Trophoblast cell (in vitro differentiated cells and primary cell): ENCODE measurements at regions not wholly inside any gene's neighbourhood (a gene's known extent, or its start where the extent isn't known, plus 50 kb on each side); places are given as distances from the start of the nearest gene placed in this dataset.

ENCODE experiments used
- DNase-seq, 2 donors: peaks; one replicate each; pipeline ENCODE4 v3.0.0-alpha.2; 2016
- H2AFZ ChIP-seq: 2 replicates; pipeline ENCODE4 v1.6.1; 2013; ENCODE audit warnings: low read length, moderate library complexity, mild to moderate bottlenecking; ENCODE audit not compliant: insufficient read depth, poor library complexity
- H2AK5ac ChIP-seq: 2 replicates; pipeline ENCODE4 v1.6.1; 2013; ENCODE audit warnings: mild to moderate bottlenecking, low read length
- H2BK120ac ChIP-seq: 2 replicates; pipeline ENCODE4 v1.6.1; 2013; ENCODE audit warnings: low read length, mild to moderate bottlenecking, moderate library complexity; ENCODE audit not compliant: insufficient read depth, poor library complexity
- H2BK12ac ChIP-seq: 2 replicates; pipeline ENCODE4 v1.6.1; 2013; ENCODE audit warnings: mild to moderate bottlenecking, low read length, moderate library complexity
- H2BK5ac ChIP-seq: 2 replicates; pipeline ENCODE4 v1.6.1; 2013; ENCODE audit warnings: low read length, low read depth, moderate library complexity, mild to moderate bottlenecking; ENCODE audit not compliant: poor library complexity
- H3K14ac ChIP-seq: 2 replicates; pipeline ENCODE4 v1.6.1; 2013; ENCODE audit warnings: mild to moderate bottlenecking, low read length
- H3K18ac ChIP-seq: 2 replicates; pipeline ENCODE4 v1.6.1; 2013; ENCODE audit warnings: mild to moderate bottlenecking, low read length
- H3K23ac ChIP-seq: 2 replicates; pipeline ENCODE4 v1.6.1; 2013; ENCODE audit warnings: low read length
- H3K27ac ChIP-seq: 2 replicates; pipeline ENCODE4 v1.5.1; 2013; ENCODE audit warnings: low read depth, mild to moderate bottlenecking, inconsistent platforms, low read length, moderate library complexity
- H3K27me3 ChIP-seq: 2 replicates; pipeline ENCODE4 v1.6.1; 2013; ENCODE audit warnings: inconsistent platforms, mild to moderate bottlenecking, low read length, moderate library complexity; ENCODE audit not compliant: insufficient read depth
- H3K36me3 ChIP-seq, 2 experiments: 1 replicate in 1 of 2; 2 replicates in 1 of 2; pipeline ENCODE4 v1.6.1; 2013; ENCODE audit warnings: low read length in 2 of 2, mild to moderate bottlenecking in 2 of 2, moderate library complexity in 1 of 2; ENCODE audit not compliant: insufficient read depth in 2 of 2, control insufficient read depth in 1 of 2
- H3K4ac ChIP-seq: 2 replicates; pipeline ENCODE4 v1.6.1; 2013; ENCODE audit warnings: low read depth, mild to moderate bottlenecking, low read length, moderate library complexity
- H3K4me1 ChIP-seq, 2 experiments: 1 replicate in 1 of 2; 2 replicates in 1 of 2; pipeline ENCODE4 v1.6.1; 2013; ENCODE audit warnings: low read length in 2 of 2, mild to moderate bottlenecking in 2 of 2, moderate library complexity in 1 of 2; ENCODE audit not compliant: insufficient read depth in 2 of 2, control insufficient read depth in 1 of 2
- H3K4me2 ChIP-seq: 2 replicates; pipeline ENCODE4 v1.6.1; 2013; ENCODE audit warnings: inconsistent platforms, mild to moderate bottlenecking, low read length, moderate library complexity
- H3K4me3 ChIP-seq: 2 replicates; pipeline ENCODE4 v1.5.1; 2013; ENCODE audit warnings: mild to moderate bottlenecking, low read depth, low read length, inconsistent platforms
- H3K79me1 ChIP-seq: one replicate; pipeline ENCODE4 v1.6.1; 2013; ENCODE audit warnings: low read length
- H3K79me2 ChIP-seq: 2 replicates; pipeline ENCODE4 v1.6.1; 2013; ENCODE audit warnings: low read length, mild to moderate bottlenecking; ENCODE audit not compliant: control insufficient read depth, insufficient read depth, poor library complexity
- H3K9ac ChIP-seq: 2 replicates; pipeline ENCODE4 v1.6.1; 2013; ENCODE audit warnings: mild to moderate bottlenecking, low read length
- H3K9me3 ChIP-seq: 2 replicates; pipeline ENCODE4 v1.6.1; 2013; ENCODE audit warnings: low read depth, mild to moderate bottlenecking, control low read depth, inconsistent platforms, low read length; ENCODE audit not compliant: insufficient read depth
- H4K12ac ChIP-seq: 2 replicates; pipeline ENCODE4 v1.6.1; 2013; ENCODE audit warnings: low read depth, mild to moderate bottlenecking, low read length, moderate library complexity
- H4K8ac ChIP-seq: 2 replicates; pipeline ENCODE4 v1.6.1; 2013; ENCODE audit warnings: low read depth, mild to moderate bottlenecking, low read length, moderate library complexity
- H4K91ac ChIP-seq: one replicate; pipeline ENCODE4 v1.6.1; 2013; ENCODE audit warnings: low read depth, mild to moderate bottlenecking, low read length, moderate library complexity
- WGBS: extraction: QIAGEN DNeasy Blood & Tissue Kit; methylation state at CpG from one replicate; pipeline ENCODE4 v1.1.7; 2013; ENCODE audit warnings: missing lambda C conversion rate; ENCODE audit not compliant: insufficient read length, insufficient coverage; ENCODE audit errors: extremely low coverage; 5-methylcytosine and 5-hydroxymethylcytosine counted together

DNA sequence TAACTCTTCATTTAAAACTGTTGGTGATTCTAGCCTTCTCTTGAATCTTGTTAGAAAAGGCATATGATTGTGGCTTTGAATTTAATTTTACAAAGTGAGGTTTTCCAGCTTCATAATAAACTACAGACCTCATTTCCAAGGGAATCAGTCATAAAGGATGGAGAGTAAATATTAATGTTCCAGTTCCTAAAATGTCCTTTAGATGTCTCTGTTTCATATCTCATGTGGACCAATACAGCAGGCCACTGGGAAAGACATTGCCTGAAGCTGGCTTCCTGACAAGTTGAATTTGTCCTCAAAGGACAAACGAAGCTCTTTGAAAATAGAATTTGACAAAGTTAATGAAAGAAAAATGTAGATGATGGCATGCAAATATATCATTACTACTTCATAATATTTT, 125.4 kb downstream of the ZNF330 start:
- H3K4me2 ChIP-seq = no peak overlapping the region
- H3K79me2 ChIP-seq = no peaks in the 10 kb centered on the region
- no peak overlapping the region for H3K4me3 ChIP-seq
- H4K8ac ChIP-seq = no peak overlapping the region
- H2AFZ ChIP-seq = no peak overlapping the region
- WGBS = no CpG with 5 or more reads among the region's 1 CpG
- H3K27me3 ChIP-seq = no peaks in the 10 kb centered on the region
- H3K23ac ChIP-seq = no peak overlapping the region
- H3K79me1 ChIP-seq = no peaks in the 10 kb centered on the region
- DNase-seq = peak in 1 of 2 donors; percentile 56
- no peak overlapping the region for H2BK12ac ChIP-seq
- H3K4me1 ChIP-seq = peaks cover 2 to 5% of the 10 kb centered on the region in 2 experiments
- no peaks in the 10 kb centered on the region for H3K36me3 ChIP-seq
- no peak overlapping the region for H3K27ac ChIP-seq
- no peak overlapping the region for H3K4ac ChIP-seq
- no peak overlapping the region for H3K18ac ChIP-seq
- H3K9ac ChIP-seq = no peak overlapping the region
- H3K9me3 ChIP-seq = no peaks in the 10 kb centered on the region
- no peak overlapping the region for H2BK5ac ChIP-seq
- H3K14ac ChIP-seq = no peak overlapping the region
- H4K91ac ChIP-seq = no peak overlapping the region
- H4K12ac ChIP-seq = no peak overlapping the region
- H2BK120ac ChIP-seq = no peak overlapping the region
- H2AK5ac ChIP-seq = no peak overlapping the region

DNA sequence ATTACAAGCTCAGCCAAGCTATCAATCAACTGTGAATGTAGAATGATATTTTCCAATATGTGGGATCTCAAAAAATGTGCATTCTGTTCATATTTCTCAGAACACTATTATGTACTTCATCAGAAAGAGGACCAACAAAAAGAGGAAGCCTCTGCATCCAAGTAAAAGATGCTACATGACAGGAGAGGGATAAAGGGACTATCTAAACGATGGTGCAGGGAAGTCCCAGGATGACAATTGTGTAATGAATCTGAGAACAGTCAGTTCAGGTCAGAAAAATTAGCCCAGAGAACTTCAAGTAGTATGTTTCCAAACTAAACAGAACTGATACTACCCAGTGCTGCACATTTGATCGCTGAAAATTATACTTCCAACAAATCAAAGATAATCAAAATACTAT, 127.0 kb downstream of the ZNF330 start:
- DNase-seq = no peak
- Histone ChIP-seq H2AFZ (no peak overlapping the region), H3K4me2 (no peak overlapping the region), H3K36me3 (no peaks in the 10 kb centered on the region), H3K4ac (no peak overlapping the region), H4K12ac (no peak overlapping the region), H3K4me1 (peaks cover 2 to 5% of the 10 kb centered on the region in 2 experiments), H3K23ac (no peak overlapping the region), H2BK12ac (no peak overlapping the region), H4K91ac (no peak overlapping the region), H2AK5ac (no peak overlapping the region), H4K8ac (no peak overlapping the region), H3K14ac (no peak overlapping the region), H3K9me3 (no peaks in the 10 kb centered on the region), H3K27ac (no peak overlapping the region), H3K27me3 (no peaks in the 10 kb centered on the region), H3K79me1 (no peaks in the 10 kb centered on the region), H2BK120ac (no peak overlapping the region), H3K4me3 (no peak overlapping the region), H3K9ac (no peak overlapping the region), H3K79me2 (no peaks in the 10 kb centered on the region), H3K18ac (no peak overlapping the region), H2BK5ac (no peak overlapping the region)
- no CpG with 5 or more reads among the region's 2 CpGs for WGBS

DNA sequence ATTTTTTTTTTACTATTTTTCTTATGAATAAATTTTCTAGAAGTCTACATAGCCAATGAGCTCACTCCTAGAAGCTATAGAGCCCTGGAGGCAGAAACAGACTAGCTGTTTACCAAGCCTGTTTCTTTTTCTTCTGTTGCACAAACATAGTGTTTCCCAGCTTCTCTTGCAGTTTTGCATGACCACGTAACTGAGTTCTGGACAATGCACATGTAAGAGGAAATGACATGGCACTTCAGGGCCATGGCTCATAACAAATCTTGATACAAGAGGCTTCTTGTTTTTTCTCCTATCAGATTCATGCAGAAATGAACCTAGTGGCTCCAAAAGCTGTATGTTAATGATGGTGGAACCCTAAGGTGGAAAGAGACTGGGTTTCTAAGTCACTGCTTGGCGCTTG, 127.4 kb downstream of the ZNF330 start:
- H3K36me3 ChIP-seq = no peaks in the 10 kb centered on the region
- no peak overlapping the region for H2AK5ac ChIP-seq
- H4K91ac ChIP-seq = no peak overlapping the region
- H3K27me3 ChIP-seq = no peaks in the 10 kb centered on the region
- no peak overlapping the region for H2BK12ac ChIP-seq
- no peak overlapping the region for H3K14ac ChIP-seq
- no peak overlapping the region for H3K23ac ChIP-seq
- no peak overlapping the region for H2BK5ac ChIP-seq
- H3K9ac ChIP-seq = no peak overlapping the region
- H3K27ac ChIP-seq = no peak overlapping the region
- no peak overlapping the region for H4K12ac ChIP-seq
- H3K79me1 ChIP-seq = no peaks in the 10 kb centered on the region
- no peak overlapping the region for H3K4me3 ChIP-seq
- no peak overlapping the region for H3K18ac ChIP-seq
- no peaks in the 10 kb centered on the region for H3K79me2 ChIP-seq
- no peak overlapping the region for H3K4me2 ChIP-seq
- H3K4ac ChIP-seq = no peak overlapping the region
- H2AFZ ChIP-seq = no peak overlapping the region
- whole genome bisulfite sequencing = no CpG with 5 or more reads among the region's 2 CpGs
- no peak overlapping the region for H4K8ac ChIP-seq
- no peaks in the 10 kb centered on the region for H3K9me3 ChIP-seq
- no peak overlapping the region for H2BK120ac ChIP-seq
- H3K4me1 ChIP-seq = peaks cover 2 to 5% of the 10 kb centered on the region in 2 experiments
- no peak for DNase-seq

DNA sequence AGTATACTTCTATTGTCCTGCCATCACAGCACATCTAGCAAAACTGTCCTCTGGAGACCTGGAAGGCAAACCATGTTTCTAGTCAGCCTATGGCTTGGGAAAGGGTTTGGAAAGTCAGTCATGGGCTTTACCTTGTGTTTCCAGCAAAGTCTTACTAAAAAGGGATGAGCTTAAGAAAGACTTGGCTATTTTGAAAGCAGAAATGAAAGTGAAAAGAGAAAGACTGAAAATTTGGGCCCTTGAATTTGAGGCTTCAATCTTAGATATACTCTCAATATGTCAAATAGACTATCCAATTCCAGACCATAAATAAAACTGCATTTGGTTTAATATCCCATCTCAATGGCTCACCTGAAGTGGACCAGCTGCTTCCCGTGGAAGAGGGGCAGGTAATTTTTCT, 127.9 kb downstream of the ZNF330 start:
- H2AK5ac ChIP-seq = no peak overlapping the region
- H2BK12ac ChIP-seq = no peak overlapping the region
- H4K8ac ChIP-seq = no peak overlapping the region
- H2AFZ ChIP-seq = no peak overlapping the region
- WGBS = no CpG with 5 or more reads among the region's 1 CpG
- H3K4me3 ChIP-seq = no peak overlapping the region
- H3K27me3 ChIP-seq = no peaks in the 10 kb centered on the region
- no peak overlapping the region for H3K4ac ChIP-seq
- no peak overlapping the region for H3K27ac ChIP-seq
- H3K4me1 ChIP-seq = peaks cover 2 to 5% of the 10 kb centered on the region in 2 experiments
- H3K18ac ChIP-seq = no peak overlapping the region
- H4K91ac ChIP-seq = no peak overlapping the region
- no peak overlapping the region for H4K12ac ChIP-seq
- H3K4me2 ChIP-seq = no peak overlapping the region
- no peak overlapping the region for H3K14ac ChIP-seq
- H3K36me3 ChIP-seq = no peaks in the 10 kb centered on the region
- no peak overlapping the region for H3K9ac ChIP-seq
- H3K23ac ChIP-seq = no peak overlapping the region
- H2BK120ac ChIP-seq = no peak overlapping the region
- no peaks in the 10 kb centered on the region for H3K79me2 ChIP-seq
- no peaks in the 10 kb centered on the region for H3K9me3 ChIP-seq
- H3K79me1 ChIP-seq = no peaks in the 10 kb centered on the region
- H2BK5ac ChIP-seq = no peak overlapping the region
- DNase-seq = no peak
